ENCODE measurements at regions not wholly inside any gene's neighbourhood (a gene's known extent, or its start where the extent isn't known, plus 50 kb on each side); places are given as distances from the start of the nearest gene placed in this dataset.
"Not testable (repeated sequence)": the region's sequence is repeated elsewhere in the genome, so short reads cannot be mapped to it uniquely, and the experiment has no call there.

- DNase-seq = not testable (repeated sequence)
Observed at GRCh38 chr10:11403646-11404045, 207.8 kb downstream of the USP6NL start.

DNA sequence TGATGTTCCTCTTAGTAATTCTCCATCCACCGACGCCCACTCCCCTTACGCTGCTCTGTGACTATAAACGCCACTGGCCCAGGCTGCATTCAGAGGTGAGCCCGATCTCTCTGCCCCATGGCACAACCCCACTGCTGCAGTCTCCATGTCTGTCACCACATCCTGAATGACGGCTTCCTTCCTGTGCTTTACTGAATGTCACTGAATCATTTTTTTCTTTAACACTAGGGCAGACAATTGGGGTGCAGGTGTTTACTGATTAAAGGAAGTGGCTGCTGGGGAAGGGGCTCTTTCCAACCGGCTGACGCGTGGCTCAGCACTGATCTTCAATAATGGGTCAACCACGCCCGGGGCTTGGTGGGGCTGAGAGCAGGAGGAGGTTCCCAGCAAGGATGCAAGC is 208.3 kb downstream of the USP6NL start:
- DNase-seq = peak; percentile 22

DNA sequence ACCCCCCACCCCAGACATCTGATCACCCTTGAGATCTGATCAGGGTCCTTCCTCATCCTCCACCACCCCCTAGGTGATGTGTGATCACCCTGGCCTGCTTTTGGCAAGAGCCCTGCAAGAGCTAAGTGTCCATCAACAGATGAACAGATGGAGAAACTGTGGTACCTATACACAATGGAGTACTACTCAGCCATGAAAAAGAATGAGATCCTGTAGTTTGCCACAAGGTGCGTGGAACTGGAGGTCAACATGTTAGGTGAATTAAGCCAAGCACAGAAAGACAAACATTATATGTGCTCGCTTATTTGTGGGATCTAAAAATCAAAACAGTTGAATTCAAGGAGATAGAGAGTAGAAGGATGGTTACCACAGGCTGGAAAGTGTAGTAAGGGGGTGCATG is 209.1 kb downstream of the USP6NL start:
- DNase-seq = no peak

DNA sequence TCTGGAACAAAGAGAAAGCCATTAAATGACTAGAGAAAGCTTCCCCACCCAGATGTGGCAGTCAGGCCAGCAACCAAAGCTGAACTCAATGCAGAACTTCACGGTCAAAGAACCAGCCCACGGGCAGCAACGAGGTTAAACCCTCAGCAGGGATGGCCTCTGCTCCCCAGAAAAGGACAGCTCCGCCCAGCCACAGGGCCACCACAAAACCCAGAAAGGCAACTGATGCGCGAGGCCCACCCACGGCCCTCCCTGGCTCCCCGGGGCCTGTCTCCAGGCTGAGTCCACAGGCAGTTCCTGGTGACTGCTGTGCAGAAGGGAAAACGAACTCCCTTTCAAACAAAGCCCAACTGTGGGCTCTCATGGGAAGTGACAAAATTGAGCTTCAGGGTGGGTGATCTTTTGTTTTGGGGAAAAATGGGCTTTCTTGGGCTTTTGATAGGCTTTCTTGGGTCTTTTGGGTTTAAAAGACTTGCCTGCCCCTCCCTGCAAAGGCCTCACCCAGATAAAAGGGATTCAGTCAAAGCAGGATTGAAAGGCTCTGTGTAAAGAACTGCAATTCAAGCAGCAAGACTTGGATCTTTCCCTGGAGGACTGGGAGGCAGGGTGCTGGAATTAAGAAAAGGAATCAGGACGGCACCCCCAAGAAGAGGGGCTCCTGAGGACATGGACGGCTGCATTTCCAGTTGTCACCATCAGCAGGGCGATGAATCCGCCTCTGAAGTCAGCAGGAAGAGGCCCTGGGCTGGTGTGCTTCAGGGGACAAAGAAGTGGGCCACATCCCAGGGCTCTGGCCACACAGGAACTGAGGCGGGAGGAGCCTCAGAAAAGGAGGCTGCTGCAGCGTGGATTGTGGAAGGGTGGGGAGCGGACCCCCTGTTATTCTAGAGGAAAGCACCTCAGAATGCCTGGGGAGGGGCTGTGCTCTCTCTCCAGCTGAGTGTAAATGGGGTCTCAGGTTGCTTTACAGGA is 209.9 kb downstream of the USP6NL start:
- no peak for DNase-seq

GRCh38 chr10:11397980-11398580 is 213.4 kb downstream of the USP6NL start:
- no peak for DNase-seq

DNA sequence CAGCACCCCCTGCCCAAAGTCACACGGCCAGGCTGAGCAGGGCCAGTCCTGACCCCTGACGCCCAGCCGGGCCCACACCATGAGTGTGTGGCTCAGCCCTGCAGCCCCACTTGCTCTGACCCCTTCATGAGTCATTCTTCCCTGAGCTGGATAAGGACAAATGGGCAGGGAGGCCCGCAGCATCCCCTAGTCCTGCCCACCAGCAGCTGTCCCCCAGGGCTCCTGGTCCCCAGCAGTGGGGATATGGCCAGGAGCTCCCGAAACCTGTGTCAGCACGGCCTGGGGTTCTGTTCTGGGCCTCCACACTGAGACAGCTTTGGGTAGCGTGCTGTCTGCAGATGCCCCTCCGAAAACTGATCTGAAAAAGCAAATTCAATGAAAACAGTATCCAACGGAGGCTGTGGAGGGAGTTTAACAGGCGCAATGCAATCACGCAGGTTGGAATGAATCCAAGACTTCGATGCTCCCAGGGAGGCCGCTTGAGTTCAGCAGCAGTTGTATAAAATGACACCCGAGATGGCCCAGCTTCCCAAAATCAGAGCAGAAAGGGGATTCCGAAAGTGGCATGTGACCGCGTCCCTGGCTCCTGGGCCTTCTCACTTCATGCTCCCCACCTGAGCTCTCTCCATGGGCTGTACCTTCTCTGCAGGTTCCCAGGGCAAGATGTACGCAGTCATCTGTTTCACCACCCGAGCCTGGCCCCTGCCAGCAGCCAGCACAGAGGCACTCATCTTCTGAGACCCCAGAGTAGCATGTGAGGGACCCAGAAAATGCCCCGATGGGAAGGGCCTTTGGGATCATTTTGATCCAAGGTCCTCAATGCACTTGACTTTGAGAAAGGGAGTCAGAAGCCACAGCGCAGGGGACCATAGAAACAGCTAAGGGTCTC is 214.1 kb downstream of the USP6NL start:
- DNase-seq = no peak

GRCh38 chr10:11396311-11396955 is 215.0 kb downstream of the USP6NL start:
- DNase-seq = no peak

GRCh38 chr10:11395581-11396310 is 215.7 kb downstream of the USP6NL start:
- no peak for DNase-seq

- no peak for DNase-seq
Observed at GRCh38 chr10:11395161-11395560, 216.3 kb downstream of the USP6NL start.

DNA sequence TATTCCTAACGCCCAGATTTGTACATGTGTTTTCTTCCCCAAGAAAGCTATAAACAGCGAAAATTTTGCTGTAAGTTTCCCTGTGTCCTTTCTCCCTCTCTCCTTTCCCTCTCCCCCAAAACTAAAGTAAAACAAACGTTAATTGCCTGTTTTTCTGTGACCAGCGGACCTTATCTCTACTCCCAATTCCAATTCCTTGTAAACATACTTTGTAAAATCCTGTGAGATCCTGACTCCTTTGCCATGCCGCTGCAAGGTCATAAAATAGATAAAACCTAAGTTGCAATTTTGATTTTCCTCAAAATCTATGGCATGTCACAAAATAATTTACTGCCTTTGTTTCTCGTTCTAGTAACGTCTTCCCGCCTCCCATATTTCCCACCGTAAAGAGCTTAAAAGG is 217.6 kb downstream of the USP6NL start:
- no peak for DNase-seq

- DNase-seq = no peak
Observed at GRCh38 chr10:11392776-11393175, 218.7 kb downstream of the USP6NL start.

GRCh38 chr10:11388996-11389395 is 222.5 kb downstream of the USP6NL start:
- no peak for DNase-seq

- no peak for DNase-seq
Observed at GRCh38 chr10:11387551-11388222, 223.8 kb downstream of the USP6NL start.

- DNase-seq = no peak
Observed at GRCh38 chr10:11387044-11387443, 224.4 kb downstream of the USP6NL start.
